Mesenchymal stem cell (in vitro differentiated cells and primary cell): ENCODE measurements at regions not wholly inside any gene's neighbourhood (a gene's known extent, or its start where the extent isn't known, plus 50 kb on each side); places are given as distances from the start of the nearest gene placed in this dataset.

Experiments used
- DNase-seq: peaks from one replicate; pipeline ENCODE4 v3.0.0-alpha.2; 2013
- H2AFZ ChIP-seq: one replicate; pipeline ENCODE4 v1.6.1; 2013; ENCODE audit warnings: low read depth, mild to moderate bottlenecking, control low read depth, inconsistent platforms, low read length, moderate library complexity
- H2AK5ac ChIP-seq: 2 replicates; pipeline ENCODE4 v1.6.1; 2013; ENCODE audit warnings: low read length, moderate library complexity, mild to moderate bottlenecking, inconsistent platforms; ENCODE audit not compliant: severe bottlenecking
- H2BK120ac ChIP-seq: one replicate; pipeline ENCODE4 v1.6.1; 2013; ENCODE audit warnings: low read depth, mild to moderate bottlenecking, inconsistent platforms, low read length, moderate library complexity
- H2BK12ac ChIP-seq, 2 experiments: one replicate each; pipeline ENCODE4 v1.6.1; 2013; ENCODE audit warnings: inconsistent platforms in 2 of 2, low read length in 2 of 2, mild to moderate bottlenecking in 2 of 2, moderate library complexity in 2 of 2, control low read depth in 1 of 2
- H2BK15ac ChIP-seq: one replicate; pipeline ENCODE4 v1.6.1; 2013; ENCODE audit warnings: mild to moderate bottlenecking, low read depth, inconsistent platforms; ENCODE audit not compliant: poor library complexity, severe bottlenecking
- H2BK5ac ChIP-seq: 2 replicates; pipeline ENCODE4 v1.6.1; 2013; ENCODE audit warnings: low read depth, mild to moderate bottlenecking, low read length, control low read depth, inconsistent platforms; ENCODE audit not compliant: poor library complexity, severe bottlenecking
- H3K14ac ChIP-seq, 2 experiments: one replicate each; pipeline ENCODE4 v1.6.1; 2013; ENCODE audit warnings: inconsistent platforms in 2 of 2, low read length in 2 of 2, control low read depth in 1 of 2, mild to moderate bottlenecking in 1 of 2, moderate library complexity in 1 of 2
- H3K18ac ChIP-seq, 2 experiments: one replicate each; pipeline ENCODE4 v1.6.1; 2013; ENCODE audit warnings: inconsistent platforms in 2 of 2, low read length in 2 of 2, control low read depth in 1 of 2, low read depth in 1 of 2, mild to moderate bottlenecking in 1 of 2
- H3K23ac ChIP-seq, 2 experiments: one replicate each; pipeline ENCODE4 v1.6.1; 2013; ENCODE audit warnings: inconsistent platforms in 2 of 2, low read length in 2 of 2, mild to moderate bottlenecking in 2 of 2, moderate library complexity in 2 of 2, control low read depth in 1 of 2
- H3K27ac ChIP-seq: 2 replicates; pipeline ENCODE4 v1.5.1; 2013; ENCODE audit warnings: mild to moderate bottlenecking, moderate library complexity, low read length, control low read depth, inconsistent platforms; ENCODE audit not compliant: poor library complexity, severe bottlenecking
- H3K27me3 ChIP-seq, 2 experiments: 2 replicates each; pipeline versions ENCODE4 v1.6.1 to v1.7.0; 2013; ENCODE audit warnings: low read length in 2 of 2, mild to moderate bottlenecking in 2 of 2, moderate library complexity in 2 of 2, control low read depth in 1 of 2, inconsistent platforms in 1 of 2; ENCODE audit not compliant: control insufficient read depth in 1 of 2, insufficient read depth in 1 of 2
- H3K36me3 ChIP-seq, 2 experiments: 2 replicates each; pipeline versions ENCODE4 v1.6.1 to v1.7.0; 2013; ENCODE audit warnings: low read length in 2 of 2, control low read depth in 1 of 2, inconsistent platforms in 1 of 2, low read depth in 1 of 2, mild to moderate bottlenecking in 1 of 2; ENCODE audit not compliant: insufficient read depth in 2 of 2, control insufficient read depth in 1 of 2
- H3K4ac ChIP-seq, 2 experiments: one replicate each; pipeline ENCODE4 v1.6.1; 2013; ENCODE audit warnings: inconsistent platforms in 2 of 2, low read length in 2 of 2, mild to moderate bottlenecking in 2 of 2, moderate library complexity in 2 of 2, control low read depth in 1 of 2, low read depth in 1 of 2
- H3K4me1 ChIP-seq: 2 replicates; pipeline ENCODE4 v1.6.1; 2013; ENCODE audit warnings: low read depth, low read length, control low read depth; ENCODE audit not compliant: control insufficient read depth, insufficient read depth
- H3K4me2 ChIP-seq: 2 replicates; pipeline ENCODE4 v1.6.1; 2013; ENCODE audit warnings: low read length, mild to moderate bottlenecking, inconsistent platforms; ENCODE audit not compliant: poor library complexity, severe bottlenecking
- H3K4me3 ChIP-seq, 2 experiments: 2 replicates each; pipeline versions ENCODE4 v1.5.1 to v1.7.0; 2013; ENCODE audit warnings: low read length in 2 of 2, mild to moderate bottlenecking in 2 of 2, control low read depth in 1 of 2, low read depth in 1 of 2; ENCODE audit not compliant: insufficient read depth in 1 of 2
- H3K79me1 ChIP-seq: replicated peaks from 2 replicates; pipeline ENCODE4 v1.6.1; 2013; ENCODE audit warnings: mild to moderate bottlenecking, control low read depth, low read length, inconsistent platforms; ENCODE audit not compliant: poor library complexity, severe bottlenecking
- H3K9ac ChIP-seq: 2 replicates; pipeline ENCODE4 v1.7.0; 2013; ENCODE audit warnings: mild to moderate bottlenecking, low read length, moderate library complexity
- H3K9me3 ChIP-seq: 2 replicates; pipeline ENCODE4 v1.7.0; 2013; ENCODE audit warnings: mild to moderate bottlenecking, low read length; ENCODE audit not compliant: control insufficient read depth
- H4K8ac ChIP-seq: one replicate; pipeline ENCODE4 v1.6.1; 2013; ENCODE audit warnings: inconsistent platforms, mild to moderate bottlenecking, low read length, moderate library complexity
- H4K91ac ChIP-seq: one replicate; pipeline ENCODE4 v1.6.1; 2013; ENCODE audit warnings: mild to moderate bottlenecking, low read length, inconsistent platforms
- WGBS: methylation state at CpG from one replicate; pipeline ENCODE4 v1.1.7; 2013; ENCODE audit warnings: mixed read lengths; 5-methylcytosine and 5-hydroxymethylcytosine counted together

DNA sequence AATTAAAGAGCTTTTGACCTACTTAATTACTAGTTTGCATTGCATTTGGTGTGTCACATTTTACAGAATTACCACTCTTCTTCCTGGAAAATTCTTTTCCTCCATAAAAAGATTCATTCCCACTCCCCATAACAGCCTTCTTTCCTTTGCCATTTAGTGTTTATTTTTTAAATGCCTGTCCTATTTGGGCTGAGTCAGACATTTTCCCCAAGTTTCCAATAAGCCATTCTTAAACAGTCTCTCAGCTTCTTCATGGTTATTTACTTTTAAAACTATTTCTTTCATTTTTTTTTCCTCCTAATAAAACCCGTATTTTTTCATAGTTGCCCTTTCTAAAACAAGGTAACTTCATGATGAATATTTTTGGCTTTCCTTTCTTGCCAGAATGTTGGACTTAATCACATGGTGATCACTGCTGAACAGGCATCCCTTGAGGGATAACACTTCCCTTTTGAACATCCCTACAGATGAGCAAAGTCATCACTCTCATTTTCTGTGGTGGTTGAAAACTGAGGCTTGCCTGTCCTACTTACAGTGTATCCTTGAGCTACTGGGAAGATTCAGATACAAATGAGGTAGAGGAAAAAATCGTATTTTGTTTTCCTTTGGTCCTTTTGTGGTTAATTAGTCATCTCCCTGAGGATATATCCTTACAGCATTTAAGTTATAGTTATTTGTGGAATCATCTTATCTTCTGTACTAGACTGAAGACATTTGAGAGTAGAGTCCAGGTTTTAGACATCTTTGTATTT lies 520.5 kb upstream of the NR3C2 start:
- Histone ChIP-seq H3K4me2 (no peak overlapping the region), H3K4ac (no peak overlapping the region), H3K79me1 (no peaks in the 10 kb centered on the region), H2BK12ac (no peak overlapping the region), H2AFZ (no peak overlapping the region), H3K23ac (no peak overlapping the region), H3K4me3 (no peak overlapping the region), H3K18ac (no peak overlapping the region), H3K9me3 (peaks cover 8% of the 10 kb centered on the region), H3K27me3 (no peaks in the 10 kb centered on the region), H3K27ac (no peak overlapping the region), H3K14ac (no peak overlapping the region), H2BK120ac (no peak overlapping the region), H3K4me1 (no peaks in the 10 kb centered on the region), H3K36me3 (no peaks in the 10 kb centered on the region), H4K91ac (no peak overlapping the region), H2AK5ac (no peak overlapping the region), H4K8ac (no peak overlapping the region), H2BK15ac (no peak overlapping the region), H2BK5ac (no peak overlapping the region), H3K9ac (no peak overlapping the region)
- peak; percentile 40 for DNase-seq
- WGBS, result 47% methylated on average over 2 of the region's 2 CpGs

DNA sequence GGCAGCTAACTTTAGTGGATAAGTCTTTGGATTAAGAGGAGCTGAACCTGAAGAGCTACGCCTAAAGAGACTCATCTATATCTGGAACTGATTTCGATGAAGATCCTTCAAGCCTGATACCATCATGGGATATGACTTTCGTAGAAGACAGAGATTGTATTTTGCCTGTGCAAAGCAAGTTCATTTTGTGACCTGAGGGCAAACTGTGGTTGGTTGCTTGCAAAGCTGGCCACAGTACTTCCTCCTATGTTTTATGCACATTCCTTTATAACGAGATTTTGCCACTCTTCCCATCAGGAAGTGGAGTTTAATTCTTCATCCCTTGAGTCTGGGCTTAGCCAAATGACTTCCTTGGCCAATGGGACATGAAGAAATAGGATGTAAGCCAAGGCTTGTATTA lies 519.3 kb upstream of the NR3C2 start:
- DNase-seq, result no peak
- no peak overlapping the region for H3K18ac ChIP-seq
- peaks cover 8% of the 10 kb centered on the region for H3K9me3 ChIP-seq
- H2AK5ac ChIP-seq, result no peak overlapping the region
- H2BK5ac ChIP-seq, result no peak overlapping the region
- H2BK12ac ChIP-seq, result no peak overlapping the region
- H3K4me3 ChIP-seq, result no peak overlapping the region
- H3K27ac ChIP-seq, result no peak overlapping the region
- no peaks in the 10 kb centered on the region for H3K27me3 ChIP-seq
- no peak overlapping the region for H4K91ac ChIP-seq
- H3K36me3 ChIP-seq, result no peaks in the 10 kb centered on the region
- no peak overlapping the region for H2BK15ac ChIP-seq
- no peak overlapping the region for H2AFZ ChIP-seq
- no peak overlapping the region for H4K8ac ChIP-seq
- H3K9ac ChIP-seq, result no peak overlapping the region
- H3K14ac ChIP-seq, result no peak overlapping the region
- no peak overlapping the region for H3K4me2 ChIP-seq
- no peaks in the 10 kb centered on the region for H3K79me1 ChIP-seq
- H3K4me1 ChIP-seq, result no peaks in the 10 kb centered on the region
- no peak overlapping the region for H3K4ac ChIP-seq
- no peak overlapping the region for H2BK120ac ChIP-seq
- 74% methylated on average over 4 of the region's 4 CpGs for WGBS
- no peak overlapping the region for H3K23ac ChIP-seq

DNA sequence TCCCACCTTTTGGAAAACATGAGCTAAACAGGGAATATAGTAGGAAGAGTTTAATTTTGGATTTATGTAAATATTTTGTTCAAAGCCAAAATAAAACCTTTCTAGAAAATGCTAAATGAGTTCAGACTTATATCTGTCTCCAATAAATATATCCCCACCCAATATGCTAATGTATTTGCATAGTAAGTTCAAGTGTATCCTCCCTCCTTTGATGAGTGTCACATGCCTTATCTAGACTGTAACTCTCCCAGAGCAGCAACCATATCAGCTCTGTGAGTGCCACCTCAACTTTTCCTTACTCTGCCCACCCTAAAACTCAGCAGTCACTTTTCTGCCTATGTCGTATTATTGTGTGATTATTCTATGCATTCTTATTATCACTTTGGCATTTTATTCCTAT lies 516.1 kb upstream of the NR3C2 start:
- no peak overlapping the region for H3K27ac ChIP-seq
- no peak overlapping the region for H2AFZ ChIP-seq
- no peak overlapping the region for H2BK5ac ChIP-seq
- H3K4me3 ChIP-seq, result no peak overlapping the region
- H3K79me1 ChIP-seq, result no peaks in the 10 kb centered on the region
- H3K4me2 ChIP-seq, result no peak overlapping the region
- H2BK15ac ChIP-seq, result no peak overlapping the region
- no peak overlapping the region for H3K23ac ChIP-seq
- H2BK120ac ChIP-seq, result no peak overlapping the region
- H3K4me1 ChIP-seq, result no peaks in the 10 kb centered on the region
- H2BK12ac ChIP-seq, result no peak overlapping the region
- no peak overlapping the region for H4K8ac ChIP-seq
- DNase-seq, result no peak
- no peak overlapping the region for H2AK5ac ChIP-seq
- no peak overlapping the region for H3K14ac ChIP-seq
- H3K4ac ChIP-seq, result no peak overlapping the region
- no peak overlapping the region for H4K91ac ChIP-seq
- H3K36me3 ChIP-seq, result no peaks in the 10 kb centered on the region
- H3K27me3 ChIP-seq, result no peaks in the 10 kb centered on the region
- peaks cover 8% of the 10 kb centered on the region for H3K9me3 ChIP-seq
- no peak overlapping the region for H3K9ac ChIP-seq
- no peak overlapping the region for H3K18ac ChIP-seq
- WGBS, result no CpG with 5 or more reads among the region's 1 CpG

DNA sequence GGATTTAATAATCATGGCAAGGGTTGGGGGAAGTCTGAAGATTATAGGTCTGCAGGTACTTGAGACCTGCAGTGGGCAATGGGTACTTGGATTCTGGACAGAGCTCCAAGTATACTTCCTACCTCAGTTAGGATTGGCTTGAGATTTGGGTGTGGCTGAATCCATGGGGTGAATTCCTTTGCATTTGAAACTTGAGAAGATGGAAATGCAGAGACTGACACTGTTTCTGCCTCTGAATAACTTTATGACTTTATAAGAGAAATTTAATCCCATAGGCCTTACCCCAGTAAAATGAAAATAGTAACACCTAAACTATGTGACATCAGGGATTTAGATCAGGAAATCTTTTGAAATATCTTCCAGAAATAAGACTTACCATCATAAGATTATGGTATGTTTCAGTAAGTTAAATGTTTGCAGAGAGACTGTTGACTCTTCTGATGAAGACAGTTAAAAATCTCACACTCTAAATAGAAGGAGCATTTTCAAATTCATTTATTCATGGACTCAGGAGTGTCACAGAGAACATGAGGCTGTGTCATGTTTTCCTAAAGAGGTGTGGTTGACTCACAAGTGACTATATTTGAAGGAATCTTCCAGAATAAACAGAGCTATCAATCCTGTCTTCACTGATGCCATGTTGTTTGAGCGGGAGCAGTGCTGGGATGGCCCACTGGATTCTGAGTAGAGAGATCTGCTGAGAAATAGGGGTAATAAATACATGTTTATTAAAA lies 513.5 kb upstream of the NR3C2 start:
- no peak overlapping the region for H3K4me2 ChIP-seq
- H2BK120ac ChIP-seq, result no peak overlapping the region
- no peak overlapping the region for H4K91ac ChIP-seq
- WGBS, result 73% methylated on average over 1 of the region's 1 CpG
- H3K79me1 ChIP-seq, result no peaks in the 10 kb centered on the region
- H2BK12ac ChIP-seq, result no peak overlapping the region
- H3K23ac ChIP-seq, result no peak overlapping the region
- peak; percentile 1 for DNase-seq
- no peaks in the 10 kb centered on the region for H3K36me3 ChIP-seq
- no peak overlapping the region for H3K18ac ChIP-seq
- H3K14ac ChIP-seq, result no peak overlapping the region
- H3K4me3 ChIP-seq, result no peak overlapping the region
- H2BK5ac ChIP-seq, result no peak overlapping the region
- no peak overlapping the region for H3K4ac ChIP-seq
- H2AFZ ChIP-seq, result no peak overlapping the region
- H2AK5ac ChIP-seq, result no peak overlapping the region
- H3K9me3 ChIP-seq, result no peaks in the 10 kb centered on the region
- no peaks in the 10 kb centered on the region for H3K27me3 ChIP-seq
- no peak overlapping the region for H3K27ac ChIP-seq
- H3K9ac ChIP-seq, result no peak overlapping the region
- H2BK15ac ChIP-seq, result no peak overlapping the region
- H4K8ac ChIP-seq, result no peak overlapping the region
- no peaks in the 10 kb centered on the region for H3K4me1 ChIP-seq
